HL-60 (cell line): ENCODE measurements at regions not wholly inside any gene's neighbourhood (a gene's known extent, or its start where the extent isn't known, plus 50 kb on each side); places are given as distances from the start of the nearest gene placed in this dataset.
"Not testable (repeated sequence)": the region's sequence is repeated elsewhere in the genome, so short reads cannot be mapped to it uniquely, and the experiment has no call there.

Experiments used
- GABPA ChIP-seq: IDR thresholded peaks from 2 replicates; pipeline ENCODE4 v1.6.1; 2012; ENCODE audit warnings: low read depth
- POLR2AphosphoS5 ChIP-seq: IDR thresholded peaks from 2 replicates; pipeline ENCODE4 v1.6.1; 2012; ENCODE audit warnings: low read depth
- REST ChIP-seq: IDR thresholded peaks from 2 replicates; pipeline ENCODE4 v1.6.1; 2012; ENCODE audit warnings: low read depth; ENCODE audit not compliant: insufficient replicate concordance
- SPI1 ChIP-seq: IDR thresholded peaks from 2 replicates; pipeline ENCODE4 v1.6.1; 2012; ENCODE audit warnings: low read depth, mild to moderate bottlenecking, borderline replicate concordance
- TF ChIP-seq, protein P1 (sequence below): IDR thresholded peaks from one replicate; pipeline ENCODE4 v1.5.1; 2011; ENCODE audit warnings: low read length, control low read depth, inconsistent platforms; ENCODE audit not compliant: insufficient read depth

GRCh38 chr11:3531280-3531679, 110.5 kb downstream of the ART5 start:
- TF ChIP-seq, protein P1, sequence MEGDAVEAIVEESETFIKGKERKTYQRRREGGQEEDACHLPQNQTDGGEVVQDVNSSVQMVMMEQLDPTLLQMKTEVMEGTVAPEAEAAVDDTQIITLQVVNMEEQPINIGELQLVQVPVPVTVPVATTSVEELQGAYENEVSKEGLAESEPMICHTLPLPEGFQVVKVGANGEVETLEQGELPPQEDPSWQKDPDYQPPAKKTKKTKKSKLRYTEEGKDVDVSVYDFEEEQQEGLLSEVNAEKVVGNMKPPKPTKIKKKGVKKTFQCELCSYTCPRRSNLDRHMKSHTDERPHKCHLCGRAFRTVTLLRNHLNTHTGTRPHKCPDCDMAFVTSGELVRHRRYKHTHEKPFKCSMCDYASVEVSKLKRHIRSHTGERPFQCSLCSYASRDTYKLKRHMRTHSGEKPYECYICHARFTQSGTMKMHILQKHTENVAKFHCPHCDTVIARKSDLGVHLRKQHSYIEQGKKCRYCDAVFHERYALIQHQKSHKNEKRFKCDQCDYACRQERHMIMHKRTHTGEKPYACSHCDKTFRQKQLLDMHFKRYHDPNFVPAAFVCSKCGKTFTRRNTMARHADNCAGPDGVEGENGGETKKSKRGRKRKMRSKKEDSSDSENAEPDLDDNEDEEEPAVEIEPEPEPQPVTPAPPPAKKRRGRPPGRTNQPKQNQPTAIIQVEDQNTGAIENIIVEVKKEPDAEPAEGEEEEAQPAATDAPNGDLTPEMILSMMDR, result not testable (repeated sequence)
- not testable (repeated sequence) for TF ChIP-seq POLR2AphosphoS5, REST, GABPA, SPI1
